HG03575 (cell line): ENCODE measurements at regions not wholly inside any gene's neighbourhood (a gene's known extent, or its start where the extent isn't known, plus 50 kb on each side); places are given as distances from the start of the nearest gene placed in this dataset.

Source experiments
- ATAC-seq: cut with Tn5 transposase; IDR thresholded peaks from one replicate; pipeline ENCODE4 v1.9.1; 2021; ENCODE audit not compliant: unreplicated experiment, insufficient number of reproducible peaks, low FRiP score; ENCODE audit errors: extremely low read depth

GRCh38 chr13:81779876-81780275, 1439.0 kb upstream of the SPRY2 start:
- no peak for ATAC-seq

GRCh38 chr13:81778350-81778749, 1437.4 kb upstream of the SPRY2 start:
- ATAC-seq, result no peak

- ATAC-seq, result no peak
Measured at GRCh38 chr13:81773263-81773662, 1432.3 kb upstream of the SPRY2 start.

GRCh38 chr13:81771951-81772350, 1431.0 kb upstream of the SPRY2 start:
- ATAC-seq, result no peak

- no peak for ATAC-seq
Measured at GRCh38 chr13:81770868-81771505, 1430.1 kb upstream of the SPRY2 start.

- no peak for ATAC-seq
Measured at GRCh38 chr13:81762449-81762848, 1421.5 kb upstream of the SPRY2 start.

- ATAC-seq, result no peak
Measured at GRCh38 chr13:81760316-81760715, 1419.4 kb upstream of the SPRY2 start.

- no peak for ATAC-seq
Measured at GRCh38 chr13:81757348-81757970, 1416.5 kb upstream of the SPRY2 start.

- ATAC-seq, result no peak
Measured at GRCh38 chr13:81745391-81745790, 1404.5 kb upstream of the SPRY2 start.

- no peak for ATAC-seq
Measured at GRCh38 chr13:81738364-81738763, 1397.4 kb upstream of the SPRY2 start.

GRCh38 chr13:81726037-81726726, 1385.3 kb upstream of the SPRY2 start:
- no peak for ATAC-seq

GRCh38 chr13:81722456-81722855, 1381.5 kb upstream of the SPRY2 start:
- no peak for ATAC-seq

GRCh38 chr13:81721400-81721799, 1380.5 kb upstream of the SPRY2 start:
- no peak for ATAC-seq

GRCh38 chr13:81714513-81714912, 1373.6 kb upstream of the SPRY2 start:
- no peak for ATAC-seq

- no peak for ATAC-seq
Measured at GRCh38 chr13:81713201-81713600, 1372.3 kb upstream of the SPRY2 start.

GRCh38 chr13:81697826-81698225, 1356.9 kb upstream of the SPRY2 start:
- ATAC-seq, result no peak

- no peak for ATAC-seq
Measured at GRCh38 chr13:81686877-81687276, 1346.0 kb upstream of the SPRY2 start.

GRCh38 chr13:81683521-81683920, 1342.6 kb upstream of the SPRY2 start:
- no peak for ATAC-seq

- ATAC-seq, result no peak
Measured at GRCh38 chr13:81682081-81682630, 1341.2 kb upstream of the SPRY2 start.

GRCh38 chr13:81677857-81678256, 1336.9 kb upstream of the SPRY2 start:
- no peak for ATAC-seq
